Erythroblast (primary cell): ENCODE measurements at regions not wholly inside any gene's neighbourhood (a gene's known extent, or its start where the extent isn't known, plus 50 kb on each side); places are given as distances from the start of the nearest gene placed in this dataset.
A peak's percentile ranks its signal among the peaks of the same experiment; 100 is the strongest.
"Not testable (repeated sequence)": the region's sequence is repeated elsewhere in the genome, so short reads cannot be mapped to it uniquely, and the experiment has no call there.

Source experiments
- DNase-seq, 2 experiments: peaks; one replicate each; lab custom pipeline; 2025; lab: John Stamatoyannopoulos, UW
- GATA1 ChIP-seq: IDR thresholded peaks from 2 replicates; pipeline ENCODE4 v1.6.1; 2011; ENCODE audit warnings: low read depth, mild to moderate bottlenecking, control low read depth, low read length, moderate library complexity
- POLR2A ChIP-seq: IDR thresholded peaks from 2 replicates; pipeline ENCODE4 v1.6.1; 2011; ENCODE audit warnings: mild to moderate bottlenecking, low read length

- TF ChIP-seq GATA1 (no peak), POLR2A (no peak)
- DNase-seq, result no peak
Observed at GRCh38 chr5:50343715-50344114, 97.4 kb downstream of the EMB start.

- no peak for TF ChIP-seq POLR2A
- TF ChIP-seq GATA1, result no peak
- DNase-seq, result no peak
Observed at GRCh38 chr5:50340757-50341156, 100.3 kb downstream of the EMB start.

- not testable (repeated sequence) for DNase-seq
Observed at GRCh38 chr5:50330633-50331032, 110.5 kb downstream of the EMB start.

GRCh38 chr5:50328193-50328729 is 112.8 kb downstream of the EMB start:
- no peak for DNase-seq
- TF ChIP-seq POLR2A (no peak), GATA1 (no peak)

- DNase-seq, result peak; percentile 19 to 51
Observed at GRCh38 chr5:50325237-50325832, 115.8 kb downstream of the EMB start.

GRCh38 chr5:50320131-50320749 is 120.8 kb downstream of the EMB start:
- no peak for TF ChIP-seq GATA1
- no peak for TF ChIP-seq POLR2A
- DNase-seq, result no peak

More at GRCh38 chr5:50325237-50325832, 115.8 kb downstream of the EMB start:
- TF ChIP-seq GATA1, result no peak
- no peak for TF ChIP-seq POLR2A

- TF ChIP-seq GATA1 (no peak), POLR2A (no peak)
- DNase-seq, result no peak
Observed at GRCh38 chr5:50318220-50318619, 122.9 kb downstream of the EMB start.

- DNase-seq, result not testable (repeated sequence)
Observed at GRCh38 chr5:50306488-50306887, 134.6 kb downstream of the EMB start.

- TF ChIP-seq POLR2A (no peak), GATA1 (no peak)
- no peak for DNase-seq
Observed at GRCh38 chr5:50302815-50303490, 138.1 kb downstream of the EMB start.

GRCh38 chr5:50301756-50302155 is 139.3 kb downstream of the EMB start:
- no peak for DNase-seq
- TF ChIP-seq GATA1 (no peak), POLR2A (no peak)

- TF ChIP-seq POLR2A (no peak), GATA1 (no peak)
- no peak for DNase-seq
Observed at GRCh38 chr5:50300878-50301277, 140.2 kb downstream of the EMB start.

- TF ChIP-seq GATA1 (no peak), POLR2A (no peak)
- no peak for DNase-seq
Observed at GRCh38 chr5:50299896-50300295, 141.2 kb downstream of the EMB start.

GRCh38 chr5:50292735-50293394 is 148.2 kb downstream of the EMB start:
- TF ChIP-seq GATA1 (no peak), POLR2A (no peak)
- no peak for DNase-seq

- not testable (repeated sequence) for DNase-seq
Observed at GRCh38 chr5:50280461-50280860, 160.6 kb downstream of the EMB start.
